ENCODE measurements at regions not wholly inside any gene's neighbourhood (a gene's known extent, or its start where the extent isn't known, plus 50 kb on each side); places are given as distances from the start of the nearest gene placed in this dataset.

- no peaks in the 10 kb centered on the region for H3K36me3 ChIP-seq (ENCODE audit: control insufficient read depth, insufficient read depth, low read length)
Measured at GRCh38 chr3:95456835-95457234, 1357.6 kb upstream of the EPHA6 start.

GRCh38 chr3:95459706-95460105 lies 1354.7 kb upstream of the EPHA6 start:
- H3K36me3 ChIP-seq (ENCODE audit: control insufficient read depth, insufficient read depth, low read length): no peaks in the 10 kb centered on the region
- no CpG with 5 or more reads among the region's 3 CpGs for WGBS (ENCODE audit: insufficient coverage, insufficient read length)
- H3K4me1 ChIP-seq (ENCODE audit: control insufficient read depth, insufficient read depth, low read length): 0 out of 2 replicates have a peak, but pooled peaks cover under 1% of the 10 kb centered on the region
- H3K27ac ChIP-seq (ENCODE audit: low read length): no peak overlapping the region
- H3K4me3 ChIP-seq (ENCODE audit: low read length): no peak overlapping the region
- H3K27me3 ChIP-seq (ENCODE audit: control insufficient read depth, insufficient read depth, low read length): no peaks in the 10 kb centered on the region
- no peaks in the 10 kb centered on the region for H3K9me3 ChIP-seq (ENCODE audit: control insufficient read depth, insufficient read depth, low read length)
- no peak for DNase-seq (ENCODE audit: low read depth, low spot score)

More at GRCh38 chr3:95456835-95457234, 1357.6 kb upstream of the EPHA6 start:
- Histone ChIP-seq H3K9me3 (ENCODE audit: control insufficient read depth, insufficient read depth, low read length) (no peaks in the 10 kb centered on the region), H3K27me3 (ENCODE audit: control insufficient read depth, insufficient read depth, low read length) (no peaks in the 10 kb centered on the region), H3K4me3 (ENCODE audit: low read length) (no peak overlapping the region), H3K27ac (ENCODE audit: low read length) (no peak overlapping the region), H3K4me1 (ENCODE audit: control insufficient read depth, insufficient read depth, low read length) (no peaks in the 10 kb centered on the region)
- no peak for DNase-seq (ENCODE audit: low read depth, low spot score)

- no CpG with 5 or more reads among the region's 2 CpGs for WGBS (ENCODE audit: insufficient coverage, insufficient read length)
Measured at GRCh38 chr3:95460274-95460673, 1354.1 kb upstream of the EPHA6 start.

GRCh38 chr3:95462161-95462560 lies 1352.2 kb upstream of the EPHA6 start:
- H3K4me1 ChIP-seq (ENCODE audit: control insufficient read depth, insufficient read depth, low read length): 0 out of 2 replicates have a peak, but pooled peaks cover 2% of the 10 kb centered on the region
- H3K27ac ChIP-seq (ENCODE audit: low read length): no peak overlapping the region
- no peak overlapping the region for H3K4me3 ChIP-seq (ENCODE audit: low read length)
- no peaks in the 10 kb centered on the region for H3K27me3 ChIP-seq (ENCODE audit: control insufficient read depth, insufficient read depth, low read length)
- H3K9me3 ChIP-seq (ENCODE audit: control insufficient read depth, insufficient read depth, low read length): no peaks in the 10 kb centered on the region
- no peaks in the 10 kb centered on the region for H3K36me3 ChIP-seq (ENCODE audit: control insufficient read depth, insufficient read depth, low read length)
- DNase-seq (ENCODE audit: low read depth, low spot score): no peak
- 0% methylated on average over 1 of the region's 5 CpGs for WGBS (ENCODE audit: insufficient coverage, insufficient read length)

More at GRCh38 chr3:95460274-95460673, 1354.1 kb upstream of the EPHA6 start:
- Histone ChIP-seq H3K27ac (ENCODE audit: low read length) (no peak overlapping the region), H3K36me3 (ENCODE audit: control insufficient read depth, insufficient read depth, low read length) (no peaks in the 10 kb centered on the region), H3K27me3 (ENCODE audit: control insufficient read depth, insufficient read depth, low read length) (no peaks in the 10 kb centered on the region), H3K9me3 (ENCODE audit: control insufficient read depth, insufficient read depth, low read length) (no peaks in the 10 kb centered on the region), H3K4me1 (ENCODE audit: control insufficient read depth, insufficient read depth, low read length) (0 out of 2 replicates have a peak, but pooled peaks cover 2% of the 10 kb centered on the region), H3K4me3 (ENCODE audit: low read length) (no peak overlapping the region)
- no peak for DNase-seq (ENCODE audit: low read depth, low spot score)

- no CpG with 5 or more reads among the region's 1 CpG for WGBS (ENCODE audit: insufficient coverage, insufficient read length)
- H3K4me3 ChIP-seq (ENCODE audit: low read length): no peak overlapping the region
- H3K9me3 ChIP-seq (ENCODE audit: control insufficient read depth, insufficient read depth, low read length): no peaks in the 10 kb centered on the region
- no peak for DNase-seq (ENCODE audit: low read depth, low spot score)
- H3K27me3 ChIP-seq (ENCODE audit: control insufficient read depth, insufficient read depth, low read length): no peaks in the 10 kb centered on the region
- H3K4me1 ChIP-seq (ENCODE audit: control insufficient read depth, insufficient read depth, low read length): peaks cover 3% of the 10 kb centered on the region; the same call in 1 of the 2 replicates
- no peaks in the 10 kb centered on the region for H3K36me3 ChIP-seq (ENCODE audit: control insufficient read depth, insufficient read depth, low read length)
- no peak overlapping the region for H3K27ac ChIP-seq (ENCODE audit: low read length)
Measured at GRCh38 chr3:95464346-95464745, 1350.0 kb upstream of the EPHA6 start.

GRCh38 chr3:95468331-95468730 lies 1346.1 kb upstream of the EPHA6 start:
- no peak overlapping the region for H3K4me3 ChIP-seq (ENCODE audit: low read length)
- peaks cover 3% of the 10 kb centered on the region; the same call in 1 of the 2 replicates for H3K4me1 ChIP-seq (ENCODE audit: control insufficient read depth, insufficient read depth, low read length)
- no peaks in the 10 kb centered on the region for H3K27me3 ChIP-seq (ENCODE audit: control insufficient read depth, insufficient read depth, low read length)
- H3K36me3 ChIP-seq (ENCODE audit: control insufficient read depth, insufficient read depth, low read length): no peaks in the 10 kb centered on the region
- DNase-seq (ENCODE audit: low read depth, low spot score): no peak
- H3K27ac ChIP-seq (ENCODE audit: low read length): no peak overlapping the region
- no peaks in the 10 kb centered on the region for H3K9me3 ChIP-seq (ENCODE audit: control insufficient read depth, insufficient read depth, low read length)
- WGBS (ENCODE audit: insufficient coverage, insufficient read length): no CpG with 5 or more reads among the region's 2 CpGs

- H3K36me3 ChIP-seq (ENCODE audit: control insufficient read depth, insufficient read depth, low read length): no peaks in the 10 kb centered on the region
- DNase-seq (ENCODE audit: low read depth, low spot score): no peak
- no CpG with 5 or more reads among the region's 1 CpG for WGBS (ENCODE audit: insufficient coverage, insufficient read length)
- no peaks in the 10 kb centered on the region for H3K27me3 ChIP-seq (ENCODE audit: control insufficient read depth, insufficient read depth, low read length)
- no peak overlapping the region for H3K27ac ChIP-seq (ENCODE audit: low read length)
- H3K9me3 ChIP-seq (ENCODE audit: control insufficient read depth, insufficient read depth, low read length): no peaks in the 10 kb centered on the region
- no peak overlapping the region for H3K4me3 ChIP-seq (ENCODE audit: low read length)
- no peaks in the 10 kb centered on the region for H3K4me1 ChIP-seq (ENCODE audit: control insufficient read depth, insufficient read depth, low read length)
Measured at GRCh38 chr3:95474338-95474737, 1340.1 kb upstream of the EPHA6 start.

- Histone ChIP-seq H3K9me3 (ENCODE audit: control insufficient read depth, insufficient read depth, low read length) (no peaks in the 10 kb centered on the region), H3K4me1 (ENCODE audit: control insufficient read depth, insufficient read depth, low read length) (no peaks in the 10 kb centered on the region), H3K27ac (ENCODE audit: low read length) (no peak overlapping the region), H3K36me3 (ENCODE audit: control insufficient read depth, insufficient read depth, low read length) (no peaks in the 10 kb centered on the region), H3K27me3 (ENCODE audit: control insufficient read depth, insufficient read depth, low read length) (no peaks in the 10 kb centered on the region), H3K4me3 (ENCODE audit: low read length) (no peak overlapping the region)
- WGBS (ENCODE audit: insufficient coverage, insufficient read length): no CpG with 5 or more reads among the region's 2 CpGs
- DNase-seq (ENCODE audit: low read depth, low spot score): no peak
Measured at GRCh38 chr3:95476534-95476933, 1337.9 kb upstream of the EPHA6 start.

- Histone ChIP-seq H3K36me3 (ENCODE audit: control insufficient read depth, insufficient read depth, low read length) (no peaks in the 10 kb centered on the region), H3K27ac (ENCODE audit: low read length) (no peak overlapping the region), H3K4me1 (ENCODE audit: control insufficient read depth, insufficient read depth, low read length) (no peaks in the 10 kb centered on the region), H3K4me3 (ENCODE audit: low read length) (no peak overlapping the region), H3K9me3 (ENCODE audit: control insufficient read depth, insufficient read depth, low read length) (no peaks in the 10 kb centered on the region), H3K27me3 (ENCODE audit: control insufficient read depth, insufficient read depth, low read length) (no peaks in the 10 kb centered on the region)
- DNase-seq (ENCODE audit: low read depth, low spot score): no peak
- WGBS (ENCODE audit: insufficient coverage, insufficient read length): no CpG with 5 or more reads among the region's 1 CpG
Measured at GRCh38 chr3:95506174-95506573, 1308.2 kb upstream of the EPHA6 start.

GRCh38 chr3:95508124-95508523 lies 1306.3 kb upstream of the EPHA6 start:
- WGBS (ENCODE audit: insufficient coverage, insufficient read length): no CpG with 5 or more reads among the region's 2 CpGs
- no peaks in the 10 kb centered on the region for H3K9me3 ChIP-seq (ENCODE audit: control insufficient read depth, insufficient read depth, low read length)
- H3K27me3 ChIP-seq (ENCODE audit: control insufficient read depth, insufficient read depth, low read length): no peaks in the 10 kb centered on the region
- no peak overlapping the region for H3K27ac ChIP-seq (ENCODE audit: low read length)
- H3K4me1 ChIP-seq (ENCODE audit: control insufficient read depth, insufficient read depth, low read length): no peaks in the 10 kb centered on the region
- H3K4me3 ChIP-seq (ENCODE audit: low read length): no peak overlapping the region
- no peak for DNase-seq (ENCODE audit: low read depth, low spot score)
- no peaks in the 10 kb centered on the region for H3K36me3 ChIP-seq (ENCODE audit: control insufficient read depth, insufficient read depth, low read length)

GRCh38 chr3:95511828-95512227 lies 1302.6 kb upstream of the EPHA6 start:
- no CpG with 5 or more reads among the region's 1 CpG for WGBS (ENCODE audit: insufficient coverage, insufficient read length)

More at GRCh38 chr3:95511828-95512227, 1302.6 kb upstream of the EPHA6 start:
- Histone ChIP-seq H3K27ac (ENCODE audit: low read length) (no peak overlapping the region), H3K4me3 (ENCODE audit: low read length) (no peak overlapping the region), H3K9me3 (ENCODE audit: control insufficient read depth, insufficient read depth, low read length) (no peaks in the 10 kb centered on the region), H3K4me1 (ENCODE audit: control insufficient read depth, insufficient read depth, low read length) (no peaks in the 10 kb centered on the region), H3K27me3 (ENCODE audit: control insufficient read depth, insufficient read depth, low read length) (no peaks in the 10 kb centered on the region), H3K36me3 (ENCODE audit: control insufficient read depth, insufficient read depth, low read length) (no peaks in the 10 kb centered on the region)
- no peak for DNase-seq (ENCODE audit: low read depth, low spot score)

Data from iPS DF 6.9 (cell line).